Breast epithelium (tissue), 4 donors: ENCODE measurements at regions not wholly inside any gene's neighbourhood (a gene's known extent, or its start where the extent isn't known, plus 50 kb on each side); places are given as distances from the start of the nearest gene placed in this dataset.

Experiments
- DNase-seq, 2 donors: peaks; one replicate each; pipeline ENCODE4 v3.0.0-alpha.2; 2019; ENCODE audit warnings: low spot score in 2 of 2
- H3K27ac ChIP-seq, 2 donors: fragments of 200-600 bp; sonication (generic) in 1 of 2; one replicate each; pipeline ENCODE4 v1.5.1; 2016 to 2019; ENCODE audit warnings: mild to moderate bottlenecking in 1 of 2
- H3K27me3 ChIP-seq, 2 donors: fragments of 200-600 bp; sonication (generic) in 1 of 2; one replicate each; pipeline versions ENCODE4 v1.5.1 to v1.6.0; 2017 to 2019; ENCODE audit warnings: control low read depth in 1 of 2, mild to moderate bottlenecking in 1 of 2
- H3K36me3 ChIP-seq: fragments of 200-600 bp; one replicate; pipeline ENCODE4 v1.5.1; 2019
- H3K4me1 ChIP-seq, 2 donors: fragments of 200-600 bp; sonication (generic); one replicate each; pipeline ENCODE4 v1.5.1; 2016 to 2019; ENCODE audit warnings: control low read depth in 1 of 2
- H3K4me3 ChIP-seq, 3 donors: fragments of 200-600 bp; sonication (generic); 1 replicate in 2 of 3; 2 replicates in 1 of 3; pipeline ENCODE4 v1.5.1; 2016 to 2019; ENCODE audit warnings: mild to moderate bottlenecking in 3 of 3, moderate library complexity in 2 of 3
- H3K9me3 ChIP-seq, 2 donors: fragments of 200-600 bp; sonication (generic) in 1 of 2; one replicate each; pipeline ENCODE4 v1.5.1; 2016 to 2019; ENCODE audit warnings: control low read depth in 1 of 2
- POLR2A ChIP-seq: fragments of 450-650 bp; IDR thresholded peaks from one replicate; pipeline ENCODE4 v1.6.1; 2016; ENCODE audit warnings: antibody characterized with exemption, mild to moderate bottlenecking, moderate library complexity
- POLR2AphosphoS5 ChIP-seq, 3 donors: sonication (generic); formaldehyde crosslinking; IDR thresholded peaks; one replicate each; pipeline ENCODE4 v1.6.1; 2017; ENCODE audit warnings: antibody characterized with exemption in 3 of 3
- intact Hi-C: fragments of 100-400 bp; cut with DNase I; formaldehyde crosslinking; loops from one replicate; pipeline ENCODE4 v1.15.1; 2023; ENCODE audit warnings: low total_unique reads
- TF ChIP-seq, protein P1 (sequence below), 3 donors: fragments of 450-650 bp; IDR thresholded peaks; one replicate each; pipeline ENCODE4 v1.5.1; 2016 to 2017; ENCODE audit warnings: antibody characterized with exemption in 3 of 3, mild to moderate bottlenecking in 3 of 3, moderate library complexity in 3 of 3

DNA sequence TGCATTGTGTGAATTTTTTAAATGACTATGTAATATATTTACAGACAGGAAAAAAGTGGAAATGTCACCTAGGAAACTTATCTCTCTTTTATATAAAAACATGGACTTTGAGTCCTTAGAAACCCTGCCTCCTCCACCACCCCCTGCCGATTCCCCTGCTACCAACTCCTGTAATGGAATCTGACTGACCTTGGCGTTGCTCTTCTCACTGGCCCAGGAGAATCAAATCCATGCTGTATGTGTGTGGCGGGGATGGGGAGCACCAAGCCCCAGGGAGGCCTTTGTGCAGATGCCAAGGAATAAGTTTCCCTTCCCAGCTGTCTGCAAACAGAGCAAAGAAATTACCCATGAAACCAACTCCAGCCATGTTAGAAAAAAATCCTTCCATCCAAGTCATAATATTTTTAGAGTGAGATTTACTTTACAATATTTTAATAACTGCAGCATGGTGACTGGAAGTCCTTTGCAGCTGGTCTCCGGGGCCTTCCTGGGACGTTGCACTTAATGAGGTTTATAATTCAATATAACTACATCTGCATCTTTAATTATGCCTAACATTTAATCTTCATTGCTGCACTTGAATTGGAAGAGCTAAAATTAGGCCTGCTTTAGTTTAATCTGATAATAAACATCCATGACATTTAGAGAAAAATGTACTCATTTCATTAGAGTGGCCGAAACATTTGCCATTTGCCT is 111.4 kb upstream of the CACUL1 start:
- Histone ChIP-seq H3K36me3 (no peaks in the 10 kb centered on the region), H3K27me3 (no peaks in the 10 kb centered on the region), H3K4me1 (no peaks in the 10 kb centered on the region), H3K9me3 (no peaks in the 10 kb centered on the region), H3K27ac (no peak overlapping the region), H3K4me3 (no peak overlapping the region)
- no peak for DNase-seq
- TF ChIP-seq POLR2AphosphoS5 (IDR thresholded peaks at IDR 0.05): no peak
- TF ChIP-seq POLR2A: no peak
- TF ChIP-seq, protein P1, sequence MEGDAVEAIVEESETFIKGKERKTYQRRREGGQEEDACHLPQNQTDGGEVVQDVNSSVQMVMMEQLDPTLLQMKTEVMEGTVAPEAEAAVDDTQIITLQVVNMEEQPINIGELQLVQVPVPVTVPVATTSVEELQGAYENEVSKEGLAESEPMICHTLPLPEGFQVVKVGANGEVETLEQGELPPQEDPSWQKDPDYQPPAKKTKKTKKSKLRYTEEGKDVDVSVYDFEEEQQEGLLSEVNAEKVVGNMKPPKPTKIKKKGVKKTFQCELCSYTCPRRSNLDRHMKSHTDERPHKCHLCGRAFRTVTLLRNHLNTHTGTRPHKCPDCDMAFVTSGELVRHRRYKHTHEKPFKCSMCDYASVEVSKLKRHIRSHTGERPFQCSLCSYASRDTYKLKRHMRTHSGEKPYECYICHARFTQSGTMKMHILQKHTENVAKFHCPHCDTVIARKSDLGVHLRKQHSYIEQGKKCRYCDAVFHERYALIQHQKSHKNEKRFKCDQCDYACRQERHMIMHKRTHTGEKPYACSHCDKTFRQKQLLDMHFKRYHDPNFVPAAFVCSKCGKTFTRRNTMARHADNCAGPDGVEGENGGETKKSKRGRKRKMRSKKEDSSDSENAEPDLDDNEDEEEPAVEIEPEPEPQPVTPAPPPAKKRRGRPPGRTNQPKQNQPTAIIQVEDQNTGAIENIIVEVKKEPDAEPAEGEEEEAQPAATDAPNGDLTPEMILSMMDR (IDR thresholded peaks at IDR 0.05): no peak
- intact Hi-C loops: no loop called here

DNA sequence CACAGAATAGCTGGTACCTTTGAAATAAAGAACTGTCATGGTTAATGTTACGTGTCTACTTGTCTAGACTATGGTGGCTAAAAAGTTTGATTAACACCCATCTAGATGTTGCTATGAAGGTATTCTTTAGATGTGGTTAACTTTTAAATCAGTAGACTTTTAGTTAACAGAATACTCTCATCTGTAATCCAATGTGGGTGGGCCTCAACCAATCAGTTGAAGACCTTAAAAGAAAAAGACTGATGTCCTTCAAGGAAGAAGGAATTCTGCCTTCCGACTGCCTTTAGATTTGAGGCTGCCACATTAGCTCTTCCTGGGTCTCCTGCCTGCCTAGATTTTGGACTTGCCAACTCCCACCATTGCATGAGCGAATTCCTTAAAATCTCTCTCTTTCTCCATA is 113.0 kb upstream of the CACUL1 start:
- no peak overlapping the region for H3K4me3 ChIP-seq
- H3K27ac ChIP-seq: no peak overlapping the region
- no peak for DNase-seq
- H3K4me1 ChIP-seq: no peaks in the 10 kb centered on the region
- intact Hi-C loops: no loop called here
- no peaks in the 10 kb centered on the region for H3K9me3 ChIP-seq
- no peaks in the 10 kb centered on the region for H3K36me3 ChIP-seq
- TF ChIP-seq POLR2AphosphoS5 (IDR thresholded peaks at IDR 0.05) (no peak), POLR2A (no peak)
- TF ChIP-seq, protein P1 (IDR thresholded peaks at IDR 0.05): no peak
- no peaks in the 10 kb centered on the region for H3K27me3 ChIP-seq

DNA sequence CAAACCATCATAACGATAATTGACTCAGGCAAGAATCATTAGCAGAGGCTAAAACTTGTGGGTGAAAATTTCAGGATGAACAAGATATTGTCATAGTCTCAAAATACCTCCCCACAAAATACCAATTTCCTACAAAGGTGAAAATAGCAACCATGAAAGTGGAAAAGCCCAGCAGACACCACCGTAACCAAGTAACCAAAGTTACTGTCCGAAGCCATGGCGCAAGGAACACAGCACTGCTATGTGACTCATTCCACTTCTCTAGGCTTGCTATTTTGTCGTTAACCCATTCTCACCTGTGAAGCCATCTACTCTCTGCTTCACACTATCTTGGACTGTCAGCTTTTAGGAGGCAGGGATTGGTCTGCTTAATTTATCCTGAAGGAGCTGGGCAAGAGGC is 113.8 kb upstream of the CACUL1 start:
- Histone ChIP-seq H3K27ac (no peak overlapping the region), H3K4me1 (no peaks in the 10 kb centered on the region), H3K9me3 (no peaks in the 10 kb centered on the region), H3K36me3 (no peaks in the 10 kb centered on the region), H3K4me3 (no peak overlapping the region), H3K27me3 (no peaks in the 10 kb centered on the region)
- TF ChIP-seq, protein P1 (IDR thresholded peaks at IDR 0.05): no peak
- TF ChIP-seq POLR2A: no peak
- TF ChIP-seq POLR2AphosphoS5 (IDR thresholded peaks at IDR 0.05): no peak
- no peak for DNase-seq
- intact Hi-C loops: no loop called here

DNA sequence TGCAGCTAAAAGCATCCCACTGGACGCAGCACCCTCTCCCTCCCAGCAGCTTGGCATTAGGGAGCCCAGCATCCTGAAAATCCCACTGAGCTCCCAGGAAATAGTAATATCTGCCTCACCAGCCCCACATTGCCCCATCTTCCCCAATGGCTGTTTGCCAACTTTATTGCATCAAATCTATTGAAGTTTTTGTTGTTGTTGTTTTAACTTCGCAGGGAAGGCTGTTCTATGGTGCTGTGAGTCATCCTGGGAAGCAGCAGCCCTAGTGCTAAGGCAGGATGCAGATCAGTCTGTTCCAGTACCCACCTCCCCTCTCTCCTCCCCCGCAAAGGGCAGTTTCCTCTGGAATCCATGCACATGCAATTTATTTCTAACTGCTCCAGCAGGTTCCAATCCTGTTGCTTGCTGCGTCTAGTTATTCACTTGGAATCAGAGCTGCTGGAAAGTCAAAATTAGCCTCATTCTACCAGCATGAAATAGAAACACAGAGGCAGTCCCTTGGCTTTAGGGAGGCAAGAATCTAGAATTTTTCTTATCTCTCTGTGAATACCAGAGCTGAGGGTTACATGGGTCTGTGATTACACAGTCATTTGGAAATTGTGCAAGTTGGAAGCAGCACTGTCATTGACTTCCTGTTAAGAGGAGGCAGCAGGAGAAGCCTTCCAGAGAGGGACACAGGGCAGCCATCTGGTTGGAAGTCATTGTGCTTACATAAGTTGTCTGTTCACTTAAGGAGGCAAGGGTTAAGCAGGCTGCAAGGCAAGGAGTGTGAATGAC is 115.9 kb upstream of the CACUL1 start:
- peak overlapping the region in 1 of 2 donors; percentile 10 for H3K27ac ChIP-seq
- no peak for DNase-seq
- intact Hi-C loops: no loop called here

More for the DNA sequence above, 115.9 kb upstream of the CACUL1 start:
- H3K4me3 ChIP-seq: no peak overlapping the region
- H3K9me3 ChIP-seq: no peaks in the 10 kb centered on the region
- no peaks in the 10 kb centered on the region for H3K36me3 ChIP-seq
- H3K27me3 ChIP-seq: no peaks in the 10 kb centered on the region
- no peak for TF ChIP-seq POLR2A
- TF ChIP-seq, protein P1 (IDR thresholded peaks at IDR 0.05): no peak
- TF ChIP-seq POLR2AphosphoS5 (IDR thresholded peaks at IDR 0.05): no peak
- H3K4me1 ChIP-seq: no peaks in the 10 kb centered on the region
